SK-N-MC (cell line): ENCODE measurements at regions not wholly inside any gene's neighbourhood (a gene's known extent, or its start where the extent isn't known, plus 50 kb on each side); places are given as distances from the start of the nearest gene placed in this dataset.

Experiments used
- DNase-seq: peaks from one replicate; pipeline ENCODE4 v3.0.0-alpha.2; 2011; ENCODE audit warnings: low read depth, low spot score
- H3K27ac ChIP-seq: fragments of 200-600 bp; sonication (generic); 2 replicates; pipeline ENCODE4 v1.5.1; 2016; ENCODE audit warnings: mixed run types
- H3K36me3 ChIP-seq: fragments of 200-600 bp; sonication (generic); 2 replicates; pipeline ENCODE4 v1.6.1; 2017; ENCODE audit warnings: antibody characterized with exemption, low read length, mixed read lengths; ENCODE audit not compliant: insufficient read depth
- H3K4me3 ChIP-seq: fragments of 200-600 bp; sonication (generic); 2 replicates; pipeline ENCODE4 v1.5.1; 2016
- H3K9ac ChIP-seq: fragments of 200-600 bp; sonication (generic); 2 replicates; pipeline ENCODE4 v1.8.0; 2017; ENCODE audit warnings: mixed run types, mixed read lengths; ENCODE audit not compliant: insufficient read length
- H3K9me3 ChIP-seq: fragments of 200-600 bp; sonication (generic); 2 replicates; pipeline ENCODE4 v1.6.1; 2017; ENCODE audit warnings: low read depth, mild to moderate bottlenecking, antibody characterized with exemption, low read length, moderate library complexity, mixed read lengths
- EZH2 ChIP-seq: fragments of 200-600 bp; sonication (generic); IDR thresholded peaks from one replicate; pipeline ENCODE4 v1.6.1; 2017; ENCODE audit warnings: antibody characterized with exemption
- FOXP2 ChIP-seq: optimal IDR thresholded peaks from 2 replicates; pipeline ENCODE3; 2011; ENCODE audit warnings: mild to moderate bottlenecking, moderate library complexity; ENCODE audit not compliant: insufficient read depth; ENCODE audit errors: extremely low read length, control extremely low read depth
- POLR2AphosphoS5 ChIP-seq: IDR thresholded peaks from 2 replicates; pipeline ENCODE4 v1.6.1; 2012; ENCODE audit warnings: mild to moderate bottlenecking, low read depth, low read length, borderline replicate concordance

- Histone ChIP-seq H3K36me3 (no peaks in the 10 kb centered on the region), H3K9ac (no peak overlapping the region), H3K4me3 (no peak overlapping the region), H3K27ac (no peak overlapping the region), H3K9me3 (no peaks in the 10 kb centered on the region)
- DNase-seq = no peak
- no peak for TF ChIP-seq FOXP2
- TF ChIP-seq POLR2AphosphoS5 = no peak
- TF ChIP-seq EZH2 = no peak
Observed at GRCh38 chr2:147689220-147689909, 155.5 kb upstream of the ACVR2A start.

DNA sequence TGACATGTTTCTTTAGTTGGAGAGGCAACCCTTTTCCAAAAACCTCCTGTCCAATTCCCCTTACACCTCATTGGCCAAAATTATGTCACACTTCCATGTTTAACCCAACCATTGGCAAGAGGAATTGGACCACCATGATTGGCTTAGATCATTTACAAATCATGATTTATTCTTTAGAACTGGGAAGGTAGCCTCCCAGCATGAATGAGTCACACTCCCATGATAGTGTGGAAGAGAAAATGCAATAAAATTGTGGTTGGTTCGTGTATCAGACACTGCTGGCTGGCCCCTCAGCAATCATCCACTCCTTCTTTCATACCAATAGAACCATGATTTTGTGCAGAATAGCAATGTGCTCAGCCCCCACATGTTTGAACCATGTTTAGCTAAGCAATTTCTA lies 156.6 kb upstream of the ACVR2A start:
- no peak for DNase-seq
- H3K4me3 ChIP-seq = no peak overlapping the region
- H3K27ac ChIP-seq = no peak overlapping the region
- no peak overlapping the region for H3K9ac ChIP-seq
- H3K9me3 ChIP-seq = no peaks in the 10 kb centered on the region
- TF ChIP-seq EZH2 (no peak), POLR2AphosphoS5 (no peak), FOXP2 (no peak)
- H3K36me3 ChIP-seq = no peaks in the 10 kb centered on the region

- H3K9me3 ChIP-seq = no peaks in the 10 kb centered on the region
- H3K4me3 ChIP-seq = no peak overlapping the region
- H3K27ac ChIP-seq = no peak overlapping the region
- DNase-seq = no peak
- H3K36me3 ChIP-seq = no peaks in the 10 kb centered on the region
- TF ChIP-seq FOXP2 (no peak), POLR2AphosphoS5 (no peak), EZH2 (no peak)
- no peak overlapping the region for H3K9ac ChIP-seq
Observed at GRCh38 chr2:147686365-147686764, 158.5 kb upstream of the ACVR2A start.

DNA sequence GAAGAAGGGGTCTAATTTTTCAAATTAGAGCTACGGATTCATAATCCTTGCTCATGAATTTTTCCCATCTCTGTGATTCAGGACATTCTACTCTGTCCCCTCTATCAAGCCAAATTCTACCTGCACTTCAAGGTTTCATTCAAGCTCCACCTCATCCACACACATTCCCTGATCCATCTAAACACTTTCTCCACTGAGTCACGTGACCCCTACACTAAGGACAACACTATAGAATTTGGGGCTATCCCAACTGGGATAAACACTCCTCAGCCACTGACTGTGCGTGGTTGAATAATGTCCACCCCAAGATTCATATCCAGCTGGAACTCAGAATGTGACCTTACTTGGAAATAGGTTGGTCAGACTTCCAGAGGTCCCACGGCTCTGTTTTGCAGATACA lies 159.9 kb upstream of the ACVR2A start:
- TF ChIP-seq EZH2 (no peak), POLR2AphosphoS5 (no peak), FOXP2 (no peak)
- Histone ChIP-seq H3K9me3 (no peaks in the 10 kb centered on the region), H3K4me3 (no peak overlapping the region), H3K36me3 (no peaks in the 10 kb centered on the region), H3K27ac (no peak overlapping the region), H3K9ac (no peak overlapping the region)
- no peak for DNase-seq

DNA sequence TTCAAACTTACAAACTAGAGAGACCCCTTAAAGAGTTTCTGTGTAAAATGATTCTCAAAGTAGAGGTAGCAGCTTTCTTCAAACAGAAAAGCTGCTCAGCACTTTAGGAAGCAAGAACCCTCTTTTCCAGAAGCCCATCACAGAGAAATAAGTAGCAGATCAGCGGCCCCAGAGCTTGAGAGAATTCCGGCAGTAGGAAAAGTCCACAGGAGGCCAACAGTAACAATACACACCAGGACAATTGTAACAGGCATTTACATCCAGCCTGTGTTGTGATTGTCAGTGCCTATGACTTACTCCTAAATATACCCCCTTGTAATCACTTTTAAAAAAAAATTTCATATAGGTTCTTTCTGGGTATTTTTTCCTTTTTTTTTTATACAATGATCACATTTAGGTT lies 161.4 kb upstream of the ACVR2A start:
- no peaks in the 10 kb centered on the region for H3K9me3 ChIP-seq
- no peak for DNase-seq
- no peak overlapping the region for H3K4me3 ChIP-seq
- H3K9ac ChIP-seq = no peak overlapping the region
- no peaks in the 10 kb centered on the region for H3K36me3 ChIP-seq
- TF ChIP-seq POLR2AphosphoS5 (no peak), EZH2 (no peak), FOXP2 (no peak)
- H3K27ac ChIP-seq = no peak overlapping the region

DNA sequence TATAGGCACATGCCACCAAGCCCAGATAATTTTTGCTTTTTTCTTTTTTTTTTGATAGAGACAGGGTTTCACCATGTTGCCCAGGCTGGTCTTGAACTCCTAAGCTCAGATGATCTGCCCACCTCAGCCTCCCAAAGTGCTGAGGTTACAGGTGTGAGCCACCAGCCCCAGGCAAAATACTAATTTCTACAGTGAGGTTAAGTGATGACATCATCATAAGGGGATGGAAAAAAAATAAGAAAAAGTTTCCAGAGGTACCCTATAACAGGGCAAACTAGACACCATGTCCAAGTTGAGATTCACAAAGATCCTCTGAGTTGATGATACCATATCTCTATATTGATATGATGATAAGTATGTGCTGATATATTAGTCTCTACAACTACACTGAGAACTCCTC lies 163.7 kb upstream of the ACVR2A start:
- DNase-seq = no peak
- H3K36me3 ChIP-seq = no peaks in the 10 kb centered on the region
- no peak overlapping the region for H3K9ac ChIP-seq
- no peak overlapping the region for H3K4me3 ChIP-seq
- H3K9me3 ChIP-seq = no peaks in the 10 kb centered on the region
- TF ChIP-seq EZH2 (no peak), FOXP2 (no peak), POLR2AphosphoS5 (no peak)
- no peak overlapping the region for H3K27ac ChIP-seq

GRCh38 chr2:147679955-147680531 lies 164.8 kb upstream of the ACVR2A start:
- Histone ChIP-seq H3K36me3 (no peaks in the 10 kb centered on the region), H3K4me3 (no peak overlapping the region), H3K27ac (no peak overlapping the region), H3K9ac (no peak overlapping the region), H3K9me3 (no peaks in the 10 kb centered on the region)
- DNase-seq = no peak
- TF ChIP-seq EZH2 (no peak), FOXP2 (no peak), POLR2AphosphoS5 (no peak)

DNA sequence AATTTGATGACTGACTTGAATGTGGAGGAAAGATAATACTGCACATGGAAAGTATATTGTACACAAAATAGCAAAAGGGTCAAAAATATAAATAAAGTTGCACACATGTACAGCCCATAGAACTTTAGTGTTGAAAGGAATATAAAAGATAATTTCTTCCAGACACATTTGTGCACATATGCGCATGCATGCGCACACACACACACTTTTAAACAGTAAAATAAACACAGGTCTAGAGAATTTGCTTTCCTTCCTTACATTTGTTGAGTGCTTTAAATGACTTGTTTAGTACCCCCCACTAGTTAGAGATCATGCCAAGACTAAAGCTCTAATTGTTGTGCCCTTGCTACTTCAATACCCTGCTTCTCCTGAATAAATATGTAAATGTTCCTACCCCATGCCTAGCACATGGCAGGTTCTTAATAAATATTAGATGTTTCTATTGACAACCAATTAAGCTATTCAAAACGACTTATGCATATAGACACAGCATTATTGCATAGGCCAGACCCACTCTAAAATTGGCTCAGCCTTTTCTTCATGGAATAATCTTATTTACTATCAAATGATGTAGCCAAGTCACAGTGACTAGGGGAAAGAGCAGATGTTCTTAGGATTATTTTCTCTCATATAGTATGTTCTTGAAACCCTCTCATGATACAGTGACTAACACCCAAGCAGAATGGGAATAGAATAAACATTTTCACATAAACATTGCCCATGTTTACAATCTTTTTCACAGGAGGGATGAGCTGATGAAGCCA lies 165.5 kb upstream of the ACVR2A start:
- Histone ChIP-seq H3K9ac (no peak overlapping the region), H3K9me3 (no peaks in the 10 kb centered on the region), H3K4me3 (no peak overlapping the region), H3K36me3 (no peaks in the 10 kb centered on the region), H3K27ac (no peak overlapping the region)
- no peak for TF ChIP-seq FOXP2
- no peak for TF ChIP-seq EZH2
- no peak for TF ChIP-seq POLR2AphosphoS5
- DNase-seq = no peak

DNA sequence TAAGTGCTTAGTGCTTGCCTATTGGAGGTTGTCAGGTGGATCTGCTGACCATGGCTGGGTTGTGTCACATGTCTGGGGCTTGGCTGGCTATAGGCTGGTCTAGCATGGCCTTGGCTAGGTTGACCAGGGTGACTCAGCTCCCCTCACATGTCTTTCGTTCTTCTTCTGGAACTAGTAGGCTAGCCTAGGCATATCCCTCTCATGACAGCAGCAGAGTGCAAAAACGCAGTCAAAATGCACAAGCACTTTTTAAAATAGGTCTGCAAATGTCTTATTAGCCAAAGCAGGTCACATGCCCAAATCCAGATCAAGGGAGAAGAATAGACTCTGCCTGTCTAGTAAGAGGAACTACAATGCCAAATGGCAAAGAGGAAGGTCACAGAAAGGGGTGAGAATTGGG lies 179.7 kb upstream of the ACVR2A start:
- no peak for DNase-seq
- H3K9ac ChIP-seq = no peak overlapping the region
- H3K9me3 ChIP-seq = no peaks in the 10 kb centered on the region; the same call in 1 of the 2 replicates
- no peak overlapping the region for H3K4me3 ChIP-seq
- no peak for TF ChIP-seq FOXP2
- TF ChIP-seq EZH2 = no peak
- TF ChIP-seq POLR2AphosphoS5 = no peak
- no peak overlapping the region for H3K27ac ChIP-seq
- H3K36me3 ChIP-seq = no peaks in the 10 kb centered on the region
